HG02852 (cell line): ENCODE measurements at regions not wholly inside any gene's neighbourhood (a gene's known extent, or its start where the extent isn't known, plus 50 kb on each side); places are given as distances from the start of the nearest gene placed in this dataset.

ENCODE experiments used
- ATAC-seq: cut with Tn5 transposase; IDR thresholded peaks from one replicate; pipeline ENCODE4 v1.9.1; 2021; ENCODE audit warnings: mild to moderate bottlenecking, moderate library complexity; ENCODE audit not compliant: unreplicated experiment

DNA sequence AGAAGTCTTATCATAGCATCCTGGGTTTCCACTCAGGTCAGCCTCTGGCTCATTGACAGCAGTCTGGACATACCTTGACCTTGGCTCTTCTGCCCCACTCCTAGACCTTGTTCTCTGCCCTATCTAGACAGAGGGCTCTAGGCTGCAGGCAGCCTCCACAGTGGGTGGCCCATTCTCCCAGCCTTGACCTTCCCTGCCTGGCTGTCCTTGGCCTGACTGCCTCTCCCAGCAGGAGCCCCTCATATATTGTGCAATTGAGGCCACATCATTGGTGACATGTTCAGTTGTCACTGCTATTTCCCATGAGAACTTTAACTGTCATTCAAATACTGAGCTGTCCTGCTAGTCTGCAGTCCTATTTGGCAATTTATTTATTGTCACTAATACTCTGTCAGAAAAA lies 503.4 kb downstream of the PLXNA4 start:
- ATAC-seq: no peak

DNA sequence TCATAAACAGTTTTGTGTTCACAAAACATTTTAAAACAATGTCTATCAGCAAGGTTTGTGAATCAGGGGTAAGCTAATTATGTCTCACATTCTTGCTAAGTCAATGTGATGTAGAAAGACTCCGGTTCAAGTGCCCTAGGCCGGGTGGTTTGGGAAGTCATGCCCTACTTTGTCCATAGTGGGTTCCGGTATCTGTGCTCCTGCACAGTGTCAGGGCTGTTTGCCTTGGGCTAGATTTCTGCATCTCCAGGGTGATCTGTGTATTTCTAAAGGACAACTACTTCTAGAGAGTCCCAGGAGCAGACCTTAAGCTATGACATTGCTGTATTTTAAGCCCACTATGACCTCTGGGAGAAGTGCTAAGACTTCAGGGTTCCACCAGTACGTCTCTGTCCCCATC lies 504.1 kb downstream of the PLXNA4 start:
- ATAC-seq: no peak

GRCh38 chr7:132069306-132069705 lies 507.0 kb downstream of the PLXNA4 start:
- no peak for ATAC-seq

- no peak for ATAC-seq
Observed at GRCh38 chr7:132066761-132067171, 509.5 kb downstream of the PLXNA4 start.

- ATAC-seq: no peak
Observed at GRCh38 chr7:132065989-132066603, 509.7 kb upstream of the PODXL start.

- no peak for ATAC-seq
Observed at GRCh38 chr7:132065193-132065988, 509.0 kb upstream of the PODXL start.

GRCh38 chr7:132063800-132064199 lies 507.4 kb upstream of the PODXL start:
- no peak for ATAC-seq

GRCh38 chr7:132061937-132062336 lies 505.5 kb upstream of the PODXL start:
- ATAC-seq: no peak

GRCh38 chr7:132059141-132059540 lies 502.7 kb upstream of the PODXL start:
- peak; percentile 52 for ATAC-seq

DNA sequence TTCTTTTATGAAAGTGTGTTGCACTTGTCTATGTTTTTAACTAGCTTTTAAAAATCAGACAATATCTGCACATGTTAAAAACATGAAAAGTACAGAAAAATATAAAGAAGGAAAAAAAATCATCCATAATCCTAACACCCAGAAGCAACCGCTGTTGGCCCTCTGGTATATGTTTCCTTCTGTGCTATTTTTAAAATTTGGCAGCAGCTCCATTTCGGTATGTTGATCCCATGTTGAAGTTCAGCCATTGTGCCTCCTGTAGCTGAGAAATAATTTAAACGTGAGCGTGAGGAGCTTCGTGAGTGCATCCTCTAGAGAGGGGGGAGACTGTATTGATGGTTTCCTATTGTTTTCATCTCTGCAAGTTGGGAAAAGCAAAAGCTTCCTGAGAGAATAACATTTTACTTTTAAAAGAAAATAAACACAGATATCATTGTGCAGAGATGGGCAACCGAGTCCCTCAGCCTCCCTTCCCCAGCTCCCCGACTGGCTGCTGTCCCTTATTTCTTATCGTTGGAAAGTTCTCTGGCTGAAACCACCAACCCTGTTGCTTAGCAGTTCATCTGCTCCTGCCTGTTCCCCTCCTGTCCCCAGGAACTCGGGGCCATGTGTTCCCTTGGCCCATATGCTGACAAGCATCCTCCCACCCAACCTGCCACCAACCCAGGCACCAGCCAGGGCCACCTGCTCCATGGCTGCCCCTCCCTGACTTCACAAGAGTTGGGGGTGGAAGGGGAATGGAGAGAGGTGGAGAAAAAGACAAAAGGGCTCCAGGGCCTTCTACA lies 499.1 kb upstream of the PODXL start:
- no peak for ATAC-seq

DNA sequence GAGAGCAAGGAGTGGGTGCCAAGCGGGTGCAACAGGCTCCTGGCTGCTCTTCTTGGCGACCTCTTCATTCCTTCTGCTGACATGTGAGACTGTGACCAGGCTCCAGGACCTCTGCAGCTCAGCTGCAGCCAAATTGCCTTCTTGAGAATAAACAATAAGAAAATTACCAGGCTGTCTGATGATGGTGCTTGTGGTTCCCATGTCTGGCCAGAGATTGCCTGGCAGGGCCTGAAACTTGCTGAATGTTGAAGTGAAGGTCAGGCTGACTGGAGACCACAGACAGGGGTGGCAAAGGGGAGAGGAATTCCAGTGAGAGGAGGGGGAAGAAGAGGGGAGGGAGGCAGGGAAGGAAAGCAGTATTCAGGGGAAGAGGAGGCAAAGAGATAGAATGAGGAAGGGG lies 497.4 kb upstream of the PODXL start:
- ATAC-seq: no peak

DNA sequence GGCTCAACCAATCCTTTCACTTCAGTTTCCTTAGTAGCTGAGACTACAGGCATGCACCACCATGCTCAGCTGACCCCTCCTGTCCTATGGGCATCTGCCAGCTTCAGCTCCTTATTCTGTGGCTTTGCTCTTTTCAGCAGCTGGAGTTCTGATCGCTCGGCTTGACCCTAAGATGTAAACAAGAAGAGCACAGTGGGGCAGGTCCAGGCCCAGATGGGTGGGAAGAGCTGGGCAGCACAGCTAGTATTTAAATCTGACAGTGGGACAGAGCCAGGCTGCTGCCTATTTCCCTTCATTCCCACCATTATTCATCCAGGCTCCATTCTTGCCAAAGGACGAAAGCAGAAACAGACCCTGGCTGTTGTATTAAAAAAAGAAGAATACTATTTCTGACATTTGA lies 494.9 kb upstream of the PODXL start:
- ATAC-seq: no peak

- ATAC-seq: no peak
Observed at GRCh38 chr7:132049462-132050304, 493.3 kb upstream of the PODXL start.

- ATAC-seq: no peak
Observed at GRCh38 chr7:132045481-132045980, 489.1 kb upstream of the PODXL start.

DNA sequence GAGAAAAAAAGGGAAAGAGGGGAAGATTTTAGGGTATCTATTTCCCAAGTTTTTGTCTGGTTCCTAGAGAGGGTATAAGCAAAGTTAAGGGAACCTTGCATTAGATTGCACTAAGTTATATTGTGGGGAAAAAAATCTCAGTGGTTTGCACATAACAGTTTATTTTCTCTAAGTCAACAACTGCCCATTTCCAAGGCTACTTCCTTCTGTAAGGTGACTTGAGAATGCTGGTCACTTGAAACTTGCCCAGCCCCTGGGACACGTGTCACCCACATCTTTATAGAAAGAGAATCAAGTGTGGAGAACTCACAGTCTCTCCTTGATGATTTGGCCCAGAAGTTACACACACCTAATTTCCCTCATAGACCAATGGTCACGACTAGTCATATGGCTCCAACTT lies 488.6 kb upstream of the PODXL start:
- no peak for ATAC-seq

- no peak for ATAC-seq
Observed at GRCh38 chr7:132044247-132044646, 487.8 kb upstream of the PODXL start.

- ATAC-seq: no peak
Observed at GRCh38 chr7:132041108-132041507, 484.7 kb upstream of the PODXL start.

GRCh38 chr7:132035517-132036362 lies 479.3 kb upstream of the PODXL start:
- no peak for ATAC-seq

- no peak for ATAC-seq
Observed at GRCh38 chr7:132034748-132035416, 478.5 kb upstream of the PODXL start.
